ENCODE measurements at regions not wholly inside any gene's neighbourhood (a gene's known extent, or its start where the extent isn't known, plus 50 kb on each side); places are given as distances from the start of the nearest gene placed in this dataset.

GRCh38 chr3:106413683-106414082 is 544.9 kb upstream of the CBLB start:
- TF ChIP-seq CTCF (IDR thresholded peaks at IDR 0.05; ENCODE audit: insufficient read depth, low read length) (no peak), GABPA (IDR thresholded peaks at IDR 0.05; ENCODE audit: low read depth) (no peak), SPI1 (IDR thresholded peaks at IDR 0.05; ENCODE audit: borderline replicate concordance, low read depth) (no peak), POLR2AphosphoS5 (IDR thresholded peaks at IDR 0.05; ENCODE audit: low read depth) (no peak)

All from HL-60 (cell line).